Posterior vena cava (tissue), 2 donors: ENCODE measurements at regions not wholly inside any gene's neighbourhood (a gene's known extent, or its start where the extent isn't known, plus 50 kb on each side); places are given as distances from the start of the nearest gene placed in this dataset.

Experiments used
- DNase-seq: peaks from one replicate; pipeline ENCODE4 v3.0.0-alpha.2; 2020; ENCODE audit warnings: low spot score
- intact Hi-C, 2 donors: fragments of 100-400 bp; cut with DNase I; formaldehyde crosslinking; loops; one replicate each; pipeline versions ENCODE4 v1.14.1 to v1.14.2; 2022 to 2023
- donor health status: DM: yes; HTN: yes; CAD: no.
- donor health status: DM: yes; HTN: yes; CAD: no.

- intact Hi-C loops, result loop anchor here in 1 of 2 donors (5.0 kb wide), 1 partner anchor 1314 kb away; no protein-coding TSS in a partner anchor
- no peak for DNase-seq
Observed at GRCh38 chr12:130093380-130093779, 68.9 kb upstream of the FZD10 start.

GRCh38 chr12:130097342-130097741, 64.9 kb upstream of the FZD10 start:
- DNase-seq, result peak; percentile 46
- intact Hi-C loops, result no loop called here

DNA sequence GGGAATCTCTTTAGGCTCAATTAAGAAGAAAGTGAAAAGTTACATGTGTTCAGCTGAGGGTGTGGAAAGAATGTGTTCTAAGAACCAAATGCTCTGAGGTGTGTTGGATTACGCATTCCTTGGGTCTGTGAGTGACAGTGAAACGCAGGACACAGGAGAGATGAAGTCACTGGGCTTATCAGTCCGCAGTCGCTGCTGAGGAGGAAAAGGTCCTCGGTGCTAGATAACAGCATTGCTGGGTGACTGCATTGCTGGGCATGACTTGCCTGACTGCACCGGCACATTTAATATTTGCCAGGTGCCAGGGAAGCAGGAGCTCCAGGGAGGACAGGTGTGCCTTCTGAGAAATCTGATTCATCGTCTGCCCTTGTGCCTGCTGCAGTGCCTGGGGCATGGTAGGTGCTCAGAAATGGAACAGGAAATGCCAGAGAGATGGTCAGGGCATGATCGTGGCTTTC, 64.4 kb upstream of the FZD10 start:
- intact Hi-C loops, result no loop called here
- peak; percentile 37 for DNase-seq

GRCh38 chr12:130098301-130099005, 63.8 kb upstream of the FZD10 start:
- peak; percentile 64 for DNase-seq
- intact Hi-C loops, result no loop called here

DNA sequence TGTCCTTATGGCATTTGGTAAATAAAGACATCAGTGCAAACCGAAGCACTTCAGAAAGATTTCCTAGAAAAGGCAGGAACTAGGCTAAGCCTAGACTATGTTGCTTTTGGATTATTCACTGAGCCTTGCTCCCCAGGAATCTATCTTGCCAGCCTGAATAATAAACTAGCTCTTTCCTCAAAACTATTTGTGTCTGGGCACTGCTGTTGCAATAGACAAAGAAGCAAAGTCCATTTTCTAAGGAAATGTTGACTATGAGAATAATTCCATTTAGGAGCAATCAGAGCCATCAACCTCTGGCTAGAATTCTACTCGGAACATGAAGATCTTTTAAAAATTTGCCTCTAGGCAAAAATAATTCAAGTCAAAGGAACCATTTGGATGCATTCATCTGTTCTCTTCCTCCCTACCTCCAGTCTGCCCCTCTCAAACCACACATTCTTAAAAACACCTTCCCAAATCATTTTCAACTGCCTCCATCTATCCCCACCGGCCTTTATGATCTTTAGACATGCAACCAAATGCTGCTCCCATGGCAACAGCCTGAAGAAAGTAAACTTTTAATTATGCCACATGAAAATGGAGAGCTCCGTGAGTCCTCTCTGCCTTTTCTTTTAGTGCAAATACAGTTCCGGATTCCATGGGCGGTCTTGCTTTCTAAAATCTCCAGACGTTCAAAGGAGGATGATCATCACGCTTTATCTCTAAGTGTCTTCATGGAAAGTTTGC, 61.5 kb upstream of the FZD10 start:
- no peak for DNase-seq
- intact Hi-C loops, result no loop called here

- intact Hi-C loops, result no loop called here
- DNase-seq, result no peak
Observed at GRCh38 chr12:130101370-130101769, 60.9 kb upstream of the FZD10 start.

GRCh38 chr12:130102266-130102665, 60.0 kb upstream of the FZD10 start:
- intact Hi-C loops, result no loop called here
- no peak for DNase-seq

- peak; percentile 75 for DNase-seq
- intact Hi-C loops, result no loop called here
Observed at GRCh38 chr12:130104571-130105106, 57.6 kb upstream of the FZD10 start.

GRCh38 chr12:130109062-130109945, 53.0 kb upstream of the FZD10 start:
- intact Hi-C loops, result no loop called here
- peak; percentile 56 for DNase-seq

GRCh38 chr12:130110914-130111313, 51.4 kb upstream of the FZD10 start:
- no peak for DNase-seq
- intact Hi-C loops, result no loop called here

DNA sequence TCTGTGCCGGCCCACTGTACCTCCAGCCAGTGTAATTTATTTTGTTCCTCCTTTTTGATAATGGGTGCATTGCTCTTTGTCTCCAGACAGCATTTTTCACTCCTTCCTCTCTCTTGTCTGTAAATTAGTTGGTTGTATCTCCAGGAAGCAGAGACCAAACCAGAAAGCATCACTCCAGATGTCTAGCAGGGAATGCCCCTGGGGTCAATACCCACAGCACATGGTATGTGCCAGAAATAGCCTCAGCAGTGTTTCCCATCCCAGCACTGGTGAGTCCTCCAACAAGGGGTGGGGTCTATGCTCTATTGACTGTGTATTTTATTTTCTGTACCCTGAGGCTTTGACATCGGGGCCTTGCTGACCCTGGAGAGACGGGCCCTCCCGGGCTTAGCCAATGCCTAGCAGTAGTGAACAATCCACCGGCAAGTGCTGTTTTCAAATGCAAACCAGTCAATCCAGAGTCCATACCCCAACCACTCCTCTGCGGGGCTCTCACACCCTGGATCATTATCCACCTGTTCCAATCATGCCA, 50.2 kb upstream of the FZD10 start:
- DNase-seq, result peak; percentile 65
- intact Hi-C loops, result no loop called here
